H1 (cell line): ENCODE measurements at regions not wholly inside any gene's neighbourhood (a gene's known extent, or its start where the extent isn't known, plus 50 kb on each side); places are given as distances from the start of the nearest gene placed in this dataset.

Source experiments
- BACH1 ChIP-seq: IDR thresholded peaks from 2 replicates; pipeline ENCODE4 v1.6.1; 2012; ENCODE audit warnings: low read length, improper control_type of control experiment
- CEBPB ChIP-seq: IDR thresholded peaks from 2 replicates; pipeline ENCODE4 v1.6.1; 2012; ENCODE audit warnings: low read depth, low read length
- CTCF ChIP-seq, 3 experiments: IDR thresholded peaks; 1 replicate in 2 of 3; 2 replicates in 1 of 3; pipeline versions ENCODE4 v1.5.1 to v1.6.1; 2011; ENCODE audit warnings: low read length in 3 of 3, mild to moderate bottlenecking in 3 of 3, inconsistent platforms in 2 of 3, low read depth in 1 of 3, moderate library complexity in 1 of 3; ENCODE audit not compliant: insufficient read depth in 1 of 3; ENCODE audit errors: control extremely low read depth in 1 of 3
- EZH2 ChIP-seq: fragments of 200-600 bp; sonication (generic); IDR thresholded peaks from 2 replicates; pipeline ENCODE4 v1.7.1; 2012; ENCODE audit warnings: low read depth, mild to moderate bottlenecking, moderate library complexity, low read length, inconsistent platforms; ENCODE audit not compliant: severe bottlenecking
- MAX ChIP-seq: IDR thresholded peaks from 2 replicates; pipeline ENCODE4 v1.6.1; 2012; ENCODE audit warnings: inconsistent platforms
- POLR2A ChIP-seq, 2 experiments: IDR thresholded peaks; 1 replicate in 1 of 2; 2 replicates in 1 of 2; pipeline ENCODE4 v1.6.1; 2011; ENCODE audit warnings: low read depth in 2 of 2, low read length in 2 of 2, mild to moderate bottlenecking in 2 of 2; ENCODE audit errors: control extremely low read depth in 1 of 2
- POU5F1 ChIP-seq: IDR thresholded peaks from 2 replicates; pipeline ENCODE4 v1.6.1; 2011; ENCODE audit warnings: low read depth, mild to moderate bottlenecking, low read length, moderate library complexity
- RFX5 ChIP-seq: IDR thresholded peaks from 2 replicates; pipeline ENCODE4 v1.6.1; 2011; ENCODE audit warnings: low read depth, low read length, improper control_type of control experiment, borderline replicate concordance
- SIN3A ChIP-seq, 2 experiments: IDR thresholded peaks in 1 of 2; conservative IDR thresholded peaks in 1 of 2; 2 replicates each; pipeline ENCODE4 v1.6.1; 2011 to 2012; ENCODE audit warnings: low read length in 2 of 2, improper control_type of control experiment in 1 of 2, low read depth in 1 of 2, mild to moderate bottlenecking in 1 of 2
- YY1 ChIP-seq: IDR thresholded peaks from 2 replicates; pipeline ENCODE4 v1.6.1; 2011; ENCODE audit warnings: low read depth, mild to moderate bottlenecking, low read length
- ZNF274 ChIP-seq: IDR thresholded peaks from 2 replicates; pipeline ENCODE4 v1.7.0; 2012; ENCODE audit warnings: low read length, borderline replicate concordance; ENCODE audit errors: extremely low read depth

- no peak for TF ChIP-seq RFX5
- TF ChIP-seq POLR2A (IDR thresholded peaks at IDR 0.05; ENCODE audit: control extremely low read depth in 1 of 2, low read depth in 2 of 2, low read length in 2 of 2), result no peak
- no peak for TF ChIP-seq CTCF (IDR thresholded peaks at IDR 0.05; ENCODE audit: control extremely low read depth in 1 of 3, insufficient read depth in 1 of 3, low read depth in 1 of 3, low read length in 3 of 3)
- no peak for TF ChIP-seq POU5F1
- TF ChIP-seq CEBPB, result no peak
- no peak for TF ChIP-seq YY1
- no peak for TF ChIP-seq BACH1
- no peak for TF ChIP-seq SIN3A (conservative IDR thresholded peaks at IDR 0.05 in 1 of 2, IDR thresholded peaks at IDR 0.05 in 1 of 2; ENCODE audit: low read depth in 1 of 2, low read length in 2 of 2)
- no peak for TF ChIP-seq EZH2
- no peak for TF ChIP-seq ZNF274
- TF ChIP-seq MAX, result no peak
Measured at GRCh38 chr2:212921061-212921460, 230.4 kb downstream of the IKZF2 start.
